H1 (cell line): ENCODE measurements at regions not wholly inside any gene's neighbourhood (a gene's known extent, or its start where the extent isn't known, plus 50 kb on each side); places are given as distances from the start of the nearest gene placed in this dataset.

ENCODE experiments used
- CBX5 ChIP-seq: fragments of 300-800, 300-1000 bp; sonication (generic); IDR thresholded peaks from 2 replicates; pipeline ENCODE4 v1.7.1; 2016; ENCODE audit warnings: antibody characterized with exemption, low read length, low read depth
- EP300 ChIP-seq, 2 experiments: IDR thresholded peaks; 1 replicate in 1 of 2; 2 replicates in 1 of 2; pipeline ENCODE4 v1.6.1; 2011 to 2012; ENCODE audit warnings: low read depth in 2 of 2, low read length in 2 of 2, mild to moderate bottlenecking in 2 of 2, borderline replicate concordance in 1 of 2, inconsistent platforms in 1 of 2, moderate library complexity in 1 of 2
- JUND ChIP-seq: IDR thresholded peaks from 2 replicates; pipeline ENCODE4 v1.6.1; 2011; ENCODE audit warnings: mild to moderate bottlenecking, improper control_type of control experiment, low read length
- KDM5A ChIP-seq: fragments of 200-600 bp; IDR thresholded peaks from 2 replicates; pipeline ENCODE4 v1.7.1; 2012; ENCODE audit warnings: mild to moderate bottlenecking, low read length, inconsistent platforms, mixed read lengths
- SP1 ChIP-seq: IDR thresholded peaks from 2 replicates; pipeline ENCODE4 v1.6.1; 2011; ENCODE audit warnings: low read depth, low read length
- SP4 ChIP-seq: IDR thresholded peaks from 2 replicates; pipeline ENCODE4 v1.6.1; 2012; ENCODE audit warnings: low read length, inconsistent platforms
- USF2 ChIP-seq: IDR thresholded peaks from 2 replicates; pipeline ENCODE4 v1.6.1; 2011; ENCODE audit warnings: low read length, improper control_type of control experiment
- YY1 ChIP-seq: IDR thresholded peaks from 2 replicates; pipeline ENCODE4 v1.6.1; 2011; ENCODE audit warnings: low read depth, mild to moderate bottlenecking, low read length

GRCh38 chr11:119791047-119791446, 62.0 kb upstream of the NECTIN1 start (continued):
- TF ChIP-seq SP1 (no peak), YY1 (no peak), SP4 (no peak), EP300 (IDR thresholded peaks at IDR 0.05; ENCODE audit: borderline replicate concordance in 1 of 2, low read depth in 2 of 2, low read length in 2 of 2) (no peak), USF2 (no peak), KDM5A (no peak), CBX5 (no peak), JUND (no peak)
